ENCODE measurements at regions not wholly inside any gene's neighbourhood (a gene's known extent, or its start where the extent isn't known, plus 50 kb on each side); places are given as distances from the start of the nearest gene placed in this dataset.

GRCh38 chr7:15737601-15738000, 51.1 kb upstream of the MEOX2 start:
- TF ChIP-seq CEBPB (IDR thresholded peaks at IDR 0.05) (no peak), TAF1 (IDR thresholded peaks at IDR 0.05; ENCODE audit: low read depth) (no peak)
